ENCODE measurements at regions not wholly inside any gene's neighbourhood (a gene's known extent, or its start where the extent isn't known, plus 50 kb on each side); places are given as distances from the start of the nearest gene placed in this dataset.
"Not testable (repeated sequence)": the region's sequence is repeated elsewhere in the genome, so short reads cannot be mapped to it uniquely, and the experiment has no call there.

- Histone ChIP-seq H3K9me3 (ENCODE audit: control insufficient read depth, insufficient read depth, low read length) (no peaks in the 10 kb centered on the region), H3K27me3 (ENCODE audit: control insufficient read depth, low read length) (no peaks in the 10 kb centered on the region), H3K9me2 (replicated peaks; ENCODE audit: control insufficient read depth, low read length) (no peaks in the 10 kb centered on the region), H3K36me3 (ENCODE audit: control insufficient read depth, low read length) (no peaks in the 10 kb centered on the region), H3K79me2 (ENCODE audit: control insufficient read depth, low read length) (no peaks in the 10 kb centered on the region), H4K20me1 (ENCODE audit: control insufficient read depth, insufficient read depth, low read depth, low read length) (no peaks in the 10 kb centered on the region), H3K27ac (ENCODE audit: low read depth, low read length) (no peak overlapping the region), H3K4me1 (ENCODE audit: control insufficient read depth, low read length) (no peaks in the 10 kb centered on the region), H3K4me2 (ENCODE audit: low read length) (no peak overlapping the region), H3F3A (ENCODE audit: control insufficient read depth, insufficient read depth) (no peaks in the 10 kb centered on the region), H3K4me3 (ENCODE audit: low read length) (no peak overlapping the region)
- TF ChIP-seq CTCF (IDR thresholded peaks at IDR 0.05; ENCODE audit: low read depth, low read length, poor library complexity, severe bottlenecking) (no peak), EZH2phosphoT487 (IDR thresholded peaks at IDR 0.05; ENCODE audit: borderline replicate concordance, low read length) (no peak)
These were observed 1596.6 kb upstream of the CELF4 start for GRCh38 chr18:39162013-39162827.

- Histone ChIP-seq H3K4me1 (ENCODE audit: control insufficient read depth, low read length) (no peaks in the 10 kb centered on the region), H3K36me3 (ENCODE audit: control insufficient read depth, low read length) (no peaks in the 10 kb centered on the region), H3F3A (ENCODE audit: control insufficient read depth, insufficient read depth) (no peaks in the 10 kb centered on the region), H3K27ac (ENCODE audit: low read depth, low read length) (no peak overlapping the region), H4K20me1 (ENCODE audit: control insufficient read depth, insufficient read depth, low read depth, low read length) (no peaks in the 10 kb centered on the region), H3K4me2 (ENCODE audit: low read length) (no peak overlapping the region), H3K4me3 (ENCODE audit: low read length) (no peak overlapping the region), H3K79me2 (ENCODE audit: control insufficient read depth, low read length) (no peaks in the 10 kb centered on the region), H3K27me3 (ENCODE audit: control insufficient read depth, low read length) (no peaks in the 10 kb centered on the region), H3K9me3 (ENCODE audit: control insufficient read depth, insufficient read depth, low read length) (peaks cover 13% of the 10 kb centered on the region; the same call in 1 of the 2 replicates), H3K9me2 (replicated peaks; ENCODE audit: control insufficient read depth, low read length) (no peaks in the 10 kb centered on the region)
- TF ChIP-seq EZH2phosphoT487 (IDR thresholded peaks at IDR 0.05; ENCODE audit: borderline replicate concordance, low read length) (no peak), CTCF (IDR thresholded peaks at IDR 0.05; ENCODE audit: low read depth, low read length, poor library complexity, severe bottlenecking) (no peak)
These were observed 1583.7 kb upstream of the CELF4 start for GRCh38 chr18:39149211-39149806.

- Histone ChIP-seq H3K36me3 (ENCODE audit: control insufficient read depth, low read length) (no peaks in the 10 kb centered on the region), H3K4me3 (ENCODE audit: low read length) (no peak overlapping the region), H3K9me2 (replicated peaks; ENCODE audit: control insufficient read depth, low read length) (no peaks in the 10 kb centered on the region), H4K20me1 (ENCODE audit: control insufficient read depth, insufficient read depth, low read depth, low read length) (no peaks in the 10 kb centered on the region), H3K79me2 (ENCODE audit: control insufficient read depth, low read length) (no peaks in the 10 kb centered on the region), H3K4me1 (ENCODE audit: control insufficient read depth, low read length) (no peaks in the 10 kb centered on the region), H3K4me2 (ENCODE audit: low read length) (no peak overlapping the region), H3K27me3 (ENCODE audit: control insufficient read depth, low read length) (no peaks in the 10 kb centered on the region), H3K9me3 (ENCODE audit: control insufficient read depth, insufficient read depth, low read length) (no peaks in the 10 kb centered on the region), H3K27ac (ENCODE audit: low read depth, low read length) (no peak overlapping the region), H3F3A (ENCODE audit: control insufficient read depth, insufficient read depth) (no peaks in the 10 kb centered on the region)
- TF ChIP-seq EZH2phosphoT487 (IDR thresholded peaks at IDR 0.05; ENCODE audit: borderline replicate concordance, low read length), result no peak
- TF ChIP-seq CTCF (IDR thresholded peaks at IDR 0.05; ENCODE audit: low read depth, low read length, poor library complexity, severe bottlenecking), result no peak
These were observed 1568.7 kb upstream of the CELF4 start for GRCh38 chr18:39134255-39134654.

GRCh38 chr18:39127538-39127937 lies 1561.9 kb upstream of the CELF4 start:
- H3K9me2 ChIP-seq (replicated peaks; ENCODE audit: control insufficient read depth, low read length); H3K4me2 ChIP-seq (ENCODE audit: low read length); H3K27ac ChIP-seq (ENCODE audit: low read depth, low read length); H3K4me1 ChIP-seq (ENCODE audit: control insufficient read depth, low read length); H3K4me3 ChIP-seq (ENCODE audit: low read length); H3K9me3 ChIP-seq (ENCODE audit: control insufficient read depth, insufficient read depth, low read length); H3K79me2 ChIP-seq (ENCODE audit: control insufficient read depth, low read length); H3F3A ChIP-seq (ENCODE audit: control insufficient read depth, insufficient read depth); H3K27me3 ChIP-seq (ENCODE audit: control insufficient read depth, low read length); H3K36me3 ChIP-seq (ENCODE audit: control insufficient read depth, low read length); H4K20me1 ChIP-seq (ENCODE audit: control insufficient read depth, insufficient read depth, low read depth, low read length): not testable (repeated sequence)

Data from DOHH2 (cell line).